Breast epithelium (tissue), 3 donors: ENCODE measurements at regions not wholly inside any gene's neighbourhood (a gene's known extent, or its start where the extent isn't known, plus 50 kb on each side); places are given as distances from the start of the nearest gene placed in this dataset.

Experiments
- POLR2A ChIP-seq: fragments of 450-650 bp; IDR thresholded peaks from one replicate; pipeline ENCODE4 v1.6.1; 2016; ENCODE audit warnings: antibody characterized with exemption, mild to moderate bottlenecking, moderate library complexity
- POLR2AphosphoS5 ChIP-seq, 3 donors: sonication (generic); formaldehyde crosslinking; IDR thresholded peaks; one replicate each; pipeline ENCODE4 v1.6.1; 2017; ENCODE audit warnings: antibody characterized with exemption in 3 of 3
- TF ChIP-seq, protein P1 (sequence below), 3 donors: fragments of 450-650 bp; IDR thresholded peaks; one replicate each; pipeline ENCODE4 v1.5.1; 2016 to 2017; ENCODE audit warnings: antibody characterized with exemption in 3 of 3, mild to moderate bottlenecking in 3 of 3, moderate library complexity in 3 of 3

- TF ChIP-seq, protein P1, sequence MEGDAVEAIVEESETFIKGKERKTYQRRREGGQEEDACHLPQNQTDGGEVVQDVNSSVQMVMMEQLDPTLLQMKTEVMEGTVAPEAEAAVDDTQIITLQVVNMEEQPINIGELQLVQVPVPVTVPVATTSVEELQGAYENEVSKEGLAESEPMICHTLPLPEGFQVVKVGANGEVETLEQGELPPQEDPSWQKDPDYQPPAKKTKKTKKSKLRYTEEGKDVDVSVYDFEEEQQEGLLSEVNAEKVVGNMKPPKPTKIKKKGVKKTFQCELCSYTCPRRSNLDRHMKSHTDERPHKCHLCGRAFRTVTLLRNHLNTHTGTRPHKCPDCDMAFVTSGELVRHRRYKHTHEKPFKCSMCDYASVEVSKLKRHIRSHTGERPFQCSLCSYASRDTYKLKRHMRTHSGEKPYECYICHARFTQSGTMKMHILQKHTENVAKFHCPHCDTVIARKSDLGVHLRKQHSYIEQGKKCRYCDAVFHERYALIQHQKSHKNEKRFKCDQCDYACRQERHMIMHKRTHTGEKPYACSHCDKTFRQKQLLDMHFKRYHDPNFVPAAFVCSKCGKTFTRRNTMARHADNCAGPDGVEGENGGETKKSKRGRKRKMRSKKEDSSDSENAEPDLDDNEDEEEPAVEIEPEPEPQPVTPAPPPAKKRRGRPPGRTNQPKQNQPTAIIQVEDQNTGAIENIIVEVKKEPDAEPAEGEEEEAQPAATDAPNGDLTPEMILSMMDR (IDR thresholded peaks at IDR 0.05): no peak
- TF ChIP-seq POLR2AphosphoS5 (IDR thresholded peaks at IDR 0.05) (no peak), POLR2A (no peak)
These were observed 303.1 kb upstream of the RUNX1 start for GRCh38 chr21:35352066-35352770.
